CD1c-positive myeloid dendritic cell (primary cell): ENCODE measurements at regions not wholly inside any gene's neighbourhood (a gene's known extent, or its start where the extent isn't known, plus 50 kb on each side); places are given as distances from the start of the nearest gene placed in this dataset.
"Not testable (repeated sequence)": the region's sequence is repeated elsewhere in the genome, so short reads cannot be mapped to it uniquely, and the experiment has no call there.

Experiments
- DNase-seq: peaks from one replicate; pipeline ENCODE4 v3.0.0-alpha.2; 2016; ENCODE audit errors: extremely low spot score

DNA sequence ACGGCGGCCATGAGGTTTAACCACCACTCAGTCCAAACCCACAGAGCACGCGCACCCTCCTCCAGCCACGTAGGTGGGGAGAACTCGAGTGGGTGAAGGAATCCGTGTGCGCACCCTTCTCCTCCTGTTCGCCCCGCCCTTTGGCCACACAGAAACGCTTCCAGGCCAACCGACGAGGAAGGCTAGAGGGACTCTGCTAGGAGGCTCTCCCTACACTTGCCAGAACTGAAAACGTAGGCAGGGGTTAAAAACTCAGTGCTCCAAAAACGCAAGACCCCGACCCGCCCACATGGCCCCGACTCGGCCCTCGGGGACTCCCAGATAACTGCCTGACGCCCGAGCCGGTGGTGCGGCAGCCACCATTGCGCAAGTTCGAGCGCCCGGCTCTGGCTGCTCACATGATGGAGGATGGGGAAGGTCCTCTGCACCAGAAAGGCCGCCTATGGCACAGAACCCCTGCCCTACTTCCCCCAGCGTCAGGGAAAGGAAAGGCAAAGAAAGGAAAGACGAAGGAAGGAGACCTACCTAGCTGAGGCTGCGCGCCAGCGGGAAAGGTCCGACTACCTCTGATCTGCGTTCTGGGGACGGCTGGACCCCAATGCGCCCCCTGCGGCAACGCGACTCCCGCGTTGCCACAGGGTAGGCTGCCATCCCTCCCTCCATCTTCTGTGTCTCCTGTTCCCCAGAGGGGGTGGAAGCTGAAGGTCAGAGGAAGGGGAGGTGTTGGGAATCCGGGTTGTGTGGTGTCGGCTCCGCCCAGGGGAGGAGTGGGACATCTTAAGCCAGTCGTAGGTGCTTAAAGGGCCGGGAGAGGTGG lies 201.9 kb upstream of the AGTR2 start:
- peak; percentile 3 for DNase-seq

- no peak for DNase-seq
These were observed 199.8 kb upstream of the AGTR2 start for GRCh38 chrX:115970718-115971117.

DNA sequence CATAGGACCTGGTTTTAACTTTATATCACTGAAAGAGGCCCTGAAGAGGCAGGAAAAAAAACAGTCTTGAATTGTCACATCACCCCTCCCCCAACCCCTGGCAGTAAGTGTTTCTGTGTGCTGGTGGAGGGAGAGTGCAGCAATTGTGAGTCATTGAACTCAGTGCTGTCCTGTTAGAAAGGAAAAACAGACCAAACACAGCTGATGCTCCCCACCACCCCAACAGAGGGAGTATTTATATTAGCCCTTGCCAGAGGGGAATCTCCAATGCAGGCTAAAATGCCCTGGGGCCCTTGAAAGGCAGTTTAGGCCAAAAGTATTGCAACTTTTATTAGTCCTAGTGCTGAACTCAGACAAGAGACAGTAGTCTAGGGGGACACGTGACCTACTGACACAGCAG lies 197.8 kb upstream of the AGTR2 start:
- DNase-seq: no peak

- DNase-seq: no peak
These were observed 192.5 kb upstream of the AGTR2 start for GRCh38 chrX:115978068-115978467.

DNA sequence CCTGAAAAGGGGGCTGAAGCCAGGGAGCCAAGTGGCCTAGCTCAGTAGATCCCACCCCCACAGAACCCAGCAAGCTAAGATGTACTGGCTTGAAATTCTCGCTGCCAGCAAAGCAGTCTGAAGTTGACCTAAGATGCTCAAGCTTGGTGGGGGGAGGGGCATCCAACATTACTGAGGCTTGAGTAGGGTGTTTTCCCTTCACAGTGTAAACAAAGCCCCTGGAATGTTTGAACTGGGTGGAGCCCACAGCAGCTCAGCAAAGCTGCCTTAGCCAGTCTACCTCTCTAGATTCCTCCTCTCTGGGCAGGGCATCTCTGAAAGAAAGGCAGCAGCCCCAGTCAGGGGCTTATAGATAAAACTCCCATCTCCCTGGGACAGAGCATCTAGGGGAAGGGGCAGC lies 187.4 kb upstream of the AGTR2 start:
- DNase-seq: not testable (repeated sequence)

DNA sequence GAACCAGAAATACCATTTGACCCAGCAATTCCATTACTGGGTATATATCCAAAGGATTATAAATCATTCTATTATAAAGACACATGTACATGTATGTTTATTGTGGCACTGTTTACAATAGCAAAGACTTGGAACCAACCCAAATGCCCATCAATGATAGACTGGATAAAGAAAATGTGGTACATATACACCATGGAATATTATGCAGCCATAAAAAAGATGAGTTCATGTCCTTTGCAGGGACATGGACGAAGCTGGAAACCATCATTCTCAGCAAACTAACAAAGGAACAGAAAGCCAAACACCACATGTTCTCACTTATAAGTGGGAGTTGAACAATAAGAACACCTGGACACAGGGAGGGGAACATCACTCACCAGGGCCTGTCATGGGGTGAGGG lies 183.1 kb upstream of the AGTR2 start:
- not testable (repeated sequence) for DNase-seq

DNA sequence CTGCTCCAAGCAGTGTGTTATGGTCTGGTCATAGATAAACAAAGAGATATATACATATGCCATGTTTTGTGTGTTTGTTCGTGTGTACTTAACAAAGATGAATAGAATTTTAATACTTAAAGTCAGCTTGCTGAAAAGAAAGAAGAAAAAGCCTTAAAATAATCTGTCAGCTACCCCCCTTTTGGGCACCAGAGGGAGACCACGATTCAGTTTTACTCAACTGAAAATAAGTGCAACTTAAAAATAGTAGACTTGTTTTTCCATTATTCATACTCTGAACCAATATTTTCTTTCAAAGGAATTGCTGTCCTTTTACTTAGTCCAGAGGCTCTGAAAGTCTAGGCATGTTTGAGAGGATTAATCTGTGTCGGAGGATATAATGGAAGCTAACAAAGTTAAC lies 181.7 kb upstream of the AGTR2 start:
- DNase-seq: no peak

DNA sequence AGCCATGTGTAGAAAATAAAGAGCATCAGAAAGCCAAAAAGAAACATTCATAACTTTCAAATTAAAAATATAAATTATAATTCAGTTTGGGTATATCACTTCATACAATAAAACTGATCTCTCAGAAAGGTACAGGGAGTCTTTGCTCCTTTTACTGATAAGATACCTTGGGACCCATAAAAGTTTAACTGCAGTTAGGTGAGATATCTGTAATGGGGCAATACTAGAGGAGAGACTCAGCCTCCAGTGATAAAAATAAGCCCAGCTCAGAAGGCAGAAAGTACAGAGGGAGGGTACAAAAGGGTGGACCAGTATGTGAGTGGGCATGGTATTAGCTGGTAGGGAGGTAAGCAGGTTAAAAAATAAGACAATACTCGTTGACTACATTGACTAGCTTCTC lies 180.9 kb upstream of the AGTR2 start:
- no peak for DNase-seq

GRCh38 chrX:116009346-116009745 lies 161.2 kb upstream of the AGTR2 start:
- DNase-seq: no peak

DNA sequence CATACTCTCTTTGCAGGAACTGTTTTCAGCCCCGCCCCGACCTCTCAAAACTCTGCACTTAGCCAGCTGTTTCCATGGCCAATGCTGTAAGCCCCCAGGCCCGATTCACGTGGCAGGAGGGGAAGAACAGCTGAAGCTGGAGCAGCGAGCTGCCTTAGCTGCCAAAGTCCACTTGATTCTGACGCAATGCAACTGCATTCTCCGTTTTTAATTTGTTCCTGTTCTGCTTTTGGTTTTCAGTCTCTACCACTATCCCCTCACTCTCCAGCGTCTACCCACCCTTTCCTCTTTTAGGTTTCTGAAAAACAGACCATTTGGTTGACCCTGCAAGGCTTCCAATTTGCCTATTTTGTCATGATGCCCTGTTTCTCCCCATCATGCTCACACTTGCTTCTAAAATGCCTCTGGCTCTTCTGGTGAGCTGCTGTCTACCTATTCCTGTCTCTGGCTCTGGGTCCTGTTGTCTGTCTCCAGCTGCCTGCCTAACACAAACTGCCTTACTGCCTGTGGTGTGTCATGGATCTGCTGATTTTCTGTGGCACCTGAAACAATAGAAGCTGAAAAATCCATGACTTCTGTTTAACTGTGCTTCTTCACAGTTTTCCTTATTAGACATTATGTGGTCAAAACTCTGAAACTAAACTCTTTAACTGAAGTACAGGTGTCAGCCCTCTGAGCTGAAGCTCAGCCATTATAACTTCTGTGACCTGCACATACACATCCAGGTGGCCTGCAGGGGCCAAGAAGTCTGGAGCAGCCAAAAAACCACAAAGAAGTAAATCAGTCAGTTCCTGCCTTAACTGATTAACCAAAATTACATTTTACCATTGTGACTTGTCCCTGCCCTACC lies 160.5 kb upstream of the AGTR2 start:
- DNase-seq: peak; percentile 1

- no peak for DNase-seq
These were observed 159.6 kb upstream of the AGTR2 start for GRCh38 chrX:116010939-116011338.

- no peak for DNase-seq
These were observed 139.2 kb upstream of the AGTR2 start for GRCh38 chrX:116031331-116031730.
